GM18909 (cell line): ENCODE measurements at regions not wholly inside any gene's neighbourhood (a gene's known extent, or its start where the extent isn't known, plus 50 kb on each side); places are given as distances from the start of the nearest gene placed in this dataset.
"Not testable (repeated sequence)": the region's sequence is repeated elsewhere in the genome, so short reads cannot be mapped to it uniquely, and the experiment has no call there.

ENCODE experiments used
- ATAC-seq: cut with Tn5 transposase; IDR thresholded peaks from one replicate; pipeline ENCODE4 v1.9.1; 2021; ENCODE audit warnings: mild to moderate bottlenecking; ENCODE audit not compliant: unreplicated experiment, poor library complexity

- ATAC-seq: not testable (repeated sequence)
Observed at GRCh38 chr4:23944556-23944955, 54.7 kb upstream of the PPARGC1A start.

- no peak for ATAC-seq
Observed at GRCh38 chr4:23943478-23943877, 53.6 kb upstream of the PPARGC1A start.

GRCh38 chr4:23942471-23942870, 52.6 kb upstream of the PPARGC1A start:
- ATAC-seq: no peak
